GM12865 (cell line): ENCODE measurements at regions not wholly inside any gene's neighbourhood (a gene's known extent, or its start where the extent isn't known, plus 50 kb on each side); places are given as distances from the start of the nearest gene placed in this dataset.

Source experiments
- DNase-seq: peaks from one replicate; pipeline ENCODE4 v3.0.0; 2010; ENCODE audit warnings: low read depth
- H3K4me3 ChIP-seq: 2 replicates; pipeline ENCODE4 v1.5.1; 2011; ENCODE audit warnings: mild to moderate bottlenecking, low read depth, low read length, control low read depth
- CTCF ChIP-seq: IDR thresholded peaks from 2 replicates; pipeline ENCODE4 v1.5.1; 2011; ENCODE audit warnings: low read length, control low read depth, low read depth, inconsistent platforms; ENCODE audit not compliant: insufficient read depth; ENCODE audit errors: missing control alignments

GRCh38 chr10:2733278-2733963, 333.9 kb upstream of the PFKP start:
- no peak for TF ChIP-seq CTCF
- H3K4me3 ChIP-seq = no peak overlapping the region
- DNase-seq = no peak

GRCh38 chr10:2731940-2732339, 335.4 kb upstream of the PFKP start:
- no peak overlapping the region for H3K4me3 ChIP-seq
- DNase-seq = no peak
- no peak for TF ChIP-seq CTCF

GRCh38 chr10:2729197-2729596, 338.2 kb upstream of the PFKP start:
- TF ChIP-seq CTCF = no peak
- DNase-seq = no peak
- no peak overlapping the region for H3K4me3 ChIP-seq

GRCh38 chr10:2728087-2728486, 339.3 kb upstream of the PFKP start:
- no peak for TF ChIP-seq CTCF
- no peak for DNase-seq

GRCh38 chr10:2716596-2716995, 350.8 kb upstream of the PFKP start:
- H3K4me3 ChIP-seq = no peak overlapping the region
- no peak for DNase-seq
- no peak for TF ChIP-seq CTCF

More at GRCh38 chr10:2728087-2728486, 339.3 kb upstream of the PFKP start:
- H3K4me3 ChIP-seq = no peak overlapping the region

GRCh38 chr10:2714597-2714996, 352.8 kb upstream of the PFKP start:
- TF ChIP-seq CTCF = no peak
- no peak overlapping the region for H3K4me3 ChIP-seq
- DNase-seq = no peak

GRCh38 chr10:2703953-2704352, 363.4 kb upstream of the PFKP start:
- TF ChIP-seq CTCF = no peak
- no peak overlapping the region for H3K4me3 ChIP-seq
- DNase-seq = no peak
